Aorta (tissue), 5 donors: ENCODE measurements at regions not wholly inside any gene's neighbourhood (a gene's known extent, or its start where the extent isn't known, plus 50 kb on each side); places are given as distances from the start of the nearest gene placed in this dataset.
"Not testable (repeated sequence)": the region's sequence is repeated elsewhere in the genome, so short reads cannot be mapped to it uniquely, and the experiment has no call there.

Source experiments
- ATAC-seq: fragments of 200-7000 bp; cut with Tn5 transposase; one replicate; pipeline ENCODE4 v1.9.1; 2022; ENCODE audit warnings: moderate library complexity; ENCODE audit not compliant: low FRiP score
- DNase-seq, 2 donors: peaks; one replicate each; pipeline ENCODE4 v3.0.0-alpha.2; 2020
- H3K27ac ChIP-seq, 2 donors: one replicate each; pipeline ENCODE4 v1.5.1; 2013; ENCODE audit warnings: low read length in 2 of 2, mild to moderate bottlenecking in 2 of 2, moderate library complexity in 2 of 2, control low read depth in 1 of 2, inconsistent platforms in 1 of 2, low read depth in 1 of 2
- H3K27me3 ChIP-seq, 2 donors: one replicate each; pipeline ENCODE4 v1.6.1; 2013; ENCODE audit warnings: control low read depth in 1 of 2, low read length in 1 of 2, mild to moderate bottlenecking in 1 of 2, moderate library complexity in 1 of 2; ENCODE audit not compliant: insufficient read depth in 2 of 2, control insufficient read depth in 1 of 2
- H3K36me3 ChIP-seq, 2 donors: one replicate each; pipeline ENCODE4 v1.6.1; 2013; ENCODE audit warnings: control low read depth in 1 of 2, low read length in 1 of 2, mild to moderate bottlenecking in 1 of 2; ENCODE audit not compliant: insufficient read depth in 2 of 2, control insufficient read depth in 1 of 2
- H3K4me1 ChIP-seq, 2 donors: one replicate each; pipeline ENCODE4 v1.6.1; 2013; ENCODE audit warnings: low read length in 2 of 2, control low read depth in 1 of 2, mild to moderate bottlenecking in 1 of 2, moderate library complexity in 1 of 2; ENCODE audit not compliant: insufficient read depth in 2 of 2, control insufficient read depth in 1 of 2
- H3K4me3 ChIP-seq, 2 donors: one replicate each; pipeline ENCODE4 v1.5.1; 2013; ENCODE audit warnings: low read length in 2 of 2, control low read depth in 1 of 2, mild to moderate bottlenecking in 1 of 2
- H3K9me3 ChIP-seq: one replicate; pipeline ENCODE4 v1.6.1; 2013; ENCODE audit warnings: mild to moderate bottlenecking, low read length; ENCODE audit not compliant: control insufficient read depth
- WGBS, 2 donors: extraction: QIAGEN DNeasy Blood & Tissue Kit; methylation state at CpG; one replicate each; pipeline ENCODE4 v1.1.7; 2013; 5-methylcytosine and 5-hydroxymethylcytosine counted together
- intact Hi-C, 2 donors: fragments of 100-400 bp; cut with DNase I; formaldehyde crosslinking; loops; one replicate each; pipeline versions ENCODE4 v1.14.2 to v1.15.0; 2022
- donor health status: healthy with polysubstance abuse.
- donor health status: Bipolar disorder and iron deficiency.
- donor health status: DM: no; HTN: no; CAD: no.
- donor health status: DM: no; HTN: no; CAD: no.
- donor health status: DM: yes; HTN: yes; CAD: no.

DNA sequence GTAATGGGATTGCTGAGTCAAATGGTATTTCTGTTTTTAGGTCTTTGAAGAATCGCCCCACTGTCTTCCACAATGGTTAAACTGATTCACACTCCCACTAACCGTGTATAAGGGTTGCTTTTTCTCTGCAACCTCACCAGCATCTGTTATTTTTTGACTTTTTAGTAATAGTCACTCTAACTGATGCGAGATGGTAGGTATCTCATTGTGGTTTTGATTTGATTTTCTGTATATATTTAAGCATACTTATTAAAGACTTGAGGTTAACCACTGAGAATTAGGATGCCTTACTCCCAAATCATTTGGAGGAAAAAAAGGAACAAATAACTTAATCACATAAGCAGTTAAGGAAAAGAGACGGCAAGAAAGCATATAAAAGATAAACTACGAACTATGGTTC lies 181.6 kb upstream of the FST start:
- Histone ChIP-seq H3K4me1 (no peaks in the 10 kb centered on the region), H3K4me3 (no peak overlapping the region), H3K36me3 (no peaks in the 10 kb centered on the region), H3K27ac (no peak overlapping the region), H3K27me3 (no peaks in the 10 kb centered on the region), H3K9me3 (no peaks in the 10 kb centered on the region)
- intact Hi-C loops, result no loop called here
- ATAC-seq, result no peak
- no peak for DNase-seq
- WGBS, 2 donors, result 83 to 84% methylated on average over 5 of the region's 5 CpGs

DNA sequence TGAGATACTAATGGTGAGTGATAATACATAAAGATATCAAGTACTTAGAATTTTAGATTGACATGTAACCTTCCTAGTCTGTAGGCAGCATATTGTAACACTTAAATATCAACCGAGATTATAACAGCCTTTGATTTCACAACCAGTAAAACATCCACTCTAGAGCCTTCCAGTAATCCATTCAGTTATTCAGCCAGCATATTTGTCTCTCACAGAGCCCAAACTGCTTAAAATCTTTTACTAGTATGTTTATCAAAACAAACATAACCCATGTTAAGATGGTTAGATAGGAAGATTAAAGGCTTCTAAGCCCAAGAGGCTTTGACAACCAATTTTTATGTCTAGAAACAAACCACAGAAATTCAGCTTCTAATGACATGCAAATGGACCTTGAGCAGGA lies 177.9 kb upstream of the FST start:
- no peak overlapping the region for H3K4me3 ChIP-seq
- WGBS, 2 donors, result 13 to 17% methylated on average over 1 of the region's 1 CpG
- intact Hi-C loops, result no loop called here
- no peak for ATAC-seq
- no peaks in the 10 kb centered on the region for H3K36me3 ChIP-seq
- H3K9me3 ChIP-seq, result no peaks in the 10 kb centered on the region
- no peaks in the 10 kb centered on the region for H3K27me3 ChIP-seq
- no peak overlapping the region for H3K27ac ChIP-seq
- H3K4me1 ChIP-seq, result no peaks in the 10 kb centered on the region
- DNase-seq, result no peak

DNA sequence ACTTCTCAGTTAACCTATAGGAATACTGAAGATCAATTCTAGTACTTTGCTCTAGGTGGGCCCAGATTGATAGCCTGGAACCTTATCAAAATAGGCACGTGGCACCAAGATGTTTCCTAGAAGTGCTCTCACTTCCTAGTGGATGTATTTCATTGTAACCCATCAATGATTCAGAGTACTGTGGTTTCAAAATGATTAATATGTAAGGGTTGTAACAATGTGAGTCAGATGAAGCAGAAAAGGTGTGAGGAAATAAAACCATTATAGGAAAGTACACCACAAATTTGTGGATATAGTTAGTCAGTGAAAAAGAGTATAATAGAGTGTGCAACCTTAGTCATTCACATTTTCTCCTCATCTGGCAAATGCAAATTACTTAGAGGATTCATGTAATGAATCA lies 177.3 kb upstream of the FST start:
- Histone ChIP-seq H3K27me3 (no peaks in the 10 kb centered on the region), H3K4me1 (no peaks in the 10 kb centered on the region), H3K4me3 (no peak overlapping the region), H3K27ac (no peak overlapping the region), H3K9me3 (no peaks in the 10 kb centered on the region), H3K36me3 (no peaks in the 10 kb centered on the region)
- DNase-seq, result no peak
- WGBS, 2 donors, result 44 to 60% methylated on average over 1 of the region's 1 CpG
- intact Hi-C loops, result no loop called here
- peak; percentile 11 for ATAC-seq

- H3K4me1 ChIP-seq, intact Hi-C loops, H3K4me3 ChIP-seq, ATAC-seq, H3K9me3 ChIP-seq, H3K36me3 ChIP-seq, DNase-seq, H3K27ac ChIP-seq, H3K27me3 ChIP-seq: not testable (repeated sequence)
- WGBS, 2 donors, result 88% methylated on average over 1 of the region's 1 CpG
Observed at GRCh38 chr5:53305316-53305715, 175.1 kb upstream of the FST start.

DNA sequence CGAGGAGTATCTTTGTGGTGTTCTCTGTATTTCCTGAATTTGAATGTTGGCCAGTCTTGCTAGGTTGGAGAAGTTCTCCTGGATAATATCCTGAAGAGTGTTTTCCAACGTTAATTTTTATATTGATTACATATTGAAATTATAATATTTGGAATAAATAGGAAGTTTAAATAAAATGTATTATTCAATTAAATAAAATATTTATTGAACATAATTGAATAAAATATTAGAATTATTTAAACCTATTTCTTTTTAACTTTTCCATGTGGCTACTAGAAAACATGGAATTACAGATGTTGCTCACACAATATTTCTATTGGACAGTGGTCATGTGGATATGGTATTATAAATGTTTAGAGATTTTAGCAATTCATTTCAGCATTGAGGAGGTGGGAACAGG lies 170.8 kb upstream of the FST start:
- no peak overlapping the region for H3K4me3 ChIP-seq
- ATAC-seq (no peak), DNase-seq (no peak)
- no peaks in the 10 kb centered on the region for H3K27me3 ChIP-seq
- H3K27ac ChIP-seq, result no peak overlapping the region
- H3K36me3 ChIP-seq, result no peaks in the 10 kb centered on the region
- intact Hi-C loops, result no loop called here
- no peaks in the 10 kb centered on the region for H3K4me1 ChIP-seq
- H3K9me3 ChIP-seq, result no peaks in the 10 kb centered on the region
- 71 to 75% methylated on average over 2 of the region's 2 CpGs for WGBS, 2 donors

DNA sequence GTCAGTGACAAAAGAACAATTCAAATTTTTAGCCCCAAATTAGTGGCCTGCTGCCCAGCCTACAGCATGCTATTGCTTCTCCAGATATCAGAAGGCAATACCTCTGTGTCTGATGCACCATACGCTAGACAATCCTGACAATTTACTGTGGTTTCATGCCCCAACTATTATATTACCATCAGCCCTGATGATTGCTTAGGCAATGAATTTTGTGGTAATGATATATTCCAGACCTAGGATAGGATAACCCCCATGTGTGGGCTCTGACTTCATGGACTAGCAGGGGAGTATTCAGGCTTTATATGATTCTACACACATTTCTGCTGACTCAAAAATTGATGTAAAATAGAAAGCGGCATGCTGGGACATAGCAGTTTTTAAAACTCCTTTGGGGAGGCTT lies 168.7 kb upstream of the FST start:
- Histone ChIP-seq H3K27ac (no peak overlapping the region), H3K36me3 (no peaks in the 10 kb centered on the region), H3K4me1 (no peaks in the 10 kb centered on the region), H3K27me3 (no peaks in the 10 kb centered on the region), H3K4me3 (no peak overlapping the region), H3K9me3 (no peaks in the 10 kb centered on the region)
- DNase-seq (no peak), ATAC-seq (no peak)
- 95 to 96% methylated on average over 2 of the region's 2 CpGs for WGBS, 2 donors
- intact Hi-C loops, result no loop called here

DNA sequence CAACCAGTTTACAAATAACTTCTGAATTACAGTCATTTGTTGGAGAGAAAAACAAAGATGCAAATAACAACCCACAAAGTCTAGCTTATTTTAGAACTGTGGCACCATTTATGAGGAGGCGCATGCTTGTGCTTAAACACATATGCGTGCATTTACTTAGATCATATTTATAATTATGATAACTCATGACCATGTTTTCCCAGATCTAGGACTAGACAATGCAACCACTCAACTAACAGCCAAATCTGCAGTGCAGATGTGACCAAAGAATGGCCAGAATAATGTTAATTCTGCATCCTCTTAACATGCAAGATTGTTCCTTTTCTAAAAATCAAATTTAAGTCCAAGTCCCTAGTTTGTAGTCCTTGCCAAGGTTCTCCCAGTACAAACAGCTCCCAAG lies 167.3 kb upstream of the FST start:
- H3K9me3 ChIP-seq, result no peaks in the 10 kb centered on the region
- no peak overlapping the region for H3K27ac ChIP-seq
- H3K4me1 ChIP-seq, result no peaks in the 10 kb centered on the region
- no peaks in the 10 kb centered on the region for H3K36me3 ChIP-seq
- intact Hi-C loops, result no loop called here
- DNase-seq (no peak), ATAC-seq (no peak)
- no peak overlapping the region for H3K4me3 ChIP-seq
- H3K27me3 ChIP-seq, result no peaks in the 10 kb centered on the region
- 93 to 96% methylated on average over 2 of the region's 2 CpGs for WGBS, 2 donors

- intact Hi-C loops, result no loop called here
- Histone ChIP-seq H3K4me3 (no peak overlapping the region), H3K9me3 (no peaks in the 10 kb centered on the region), H3K27ac (no peak overlapping the region), H3K27me3 (no peaks in the 10 kb centered on the region), H3K36me3 (no peaks in the 10 kb centered on the region), H3K4me1 (no peaks in the 10 kb centered on the region)
- 63 to 66% methylated on average over 2 of the region's 2 CpGs for WGBS, 2 donors
- ATAC-seq (no peak), DNase-seq (no peak)
Observed at GRCh38 chr5:53318303-53318702, 162.1 kb upstream of the FST start.

DNA sequence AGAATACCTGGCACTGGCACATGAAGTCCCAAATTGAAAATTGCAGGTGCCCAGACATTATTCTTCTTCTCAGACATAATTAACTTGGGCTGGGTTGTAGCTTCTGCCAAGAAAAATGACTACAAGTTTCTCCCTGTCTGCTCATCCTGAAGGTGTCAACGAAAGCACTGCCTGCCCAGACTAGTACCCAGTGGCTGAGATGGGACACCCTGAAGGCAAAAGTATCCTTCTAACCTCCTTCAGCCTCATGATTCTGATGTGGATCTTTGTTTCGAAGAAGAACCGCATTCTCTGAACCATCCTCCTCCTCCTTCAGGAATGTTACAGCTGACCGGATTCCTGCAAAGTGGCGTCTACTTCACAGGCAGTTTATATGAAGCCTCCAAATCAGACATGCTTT lies 161.1 kb upstream of the FST start:
- H3K9me3 ChIP-seq, result no peaks in the 10 kb centered on the region
- WGBS, 2 donors, result 81 to 85% methylated on average over 5 of the region's 5 CpGs
- H3K36me3 ChIP-seq, result no peaks in the 10 kb centered on the region
- DNase-seq (no peak), ATAC-seq (no peak)
- no peak overlapping the region for H3K4me3 ChIP-seq
- H3K27me3 ChIP-seq, result no peaks in the 10 kb centered on the region
- no peaks in the 10 kb centered on the region for H3K4me1 ChIP-seq
- H3K27ac ChIP-seq, result no peak overlapping the region
- intact Hi-C loops, result no loop called here
